H1 (cell line): ENCODE measurements at regions not wholly inside any gene's neighbourhood (a gene's known extent, or its start where the extent isn't known, plus 50 kb on each side); places are given as distances from the start of the nearest gene placed in this dataset.

ENCODE experiments used
- CTCF ChIA-PET: fragments of 300-600 bp; sonication (Branson Sonifier 250); formaldehyde crosslinking; loops from one replicate; lab custom pipeline; 2021; ENCODE audit not compliant: partially characterized antibody; lab: Charles Lee
- POLR2A ChIA-PET: fragments of 300-600 bp; sonication (Branson Sonifier 250); formaldehyde crosslinking; loops from one replicate; lab custom pipeline; 2021; ENCODE audit warnings: inconsistent platforms; ENCODE audit not compliant: partially characterized antibody; lab: Charles Lee
- DNase-seq, 2 experiments: peaks; one replicate each; pipeline versions ENCODE4 v3.0.0 to v3.0.0-alpha.2; 2010 to 2022; ENCODE audit warnings: low spot score in 2 of 2, low read depth in 1 of 2, mixed read lengths in 1 of 2
- FAIRE-seq: peaks from 2 replicates; lab custom pipeline; 2011; peaks lifted over from hg19 to GRCh38; lab: Jason Lieb, UNC
- H2AFZ ChIP-seq: 2 replicates; pipeline ENCODE4 v1.8.1; 2012; ENCODE audit warnings: low read length, inconsistent platforms
- H2AK5ac ChIP-seq: 2 replicates; pipeline ENCODE4 v1.6.1; 2013; ENCODE audit warnings: low read depth, low read length
- H2BK120ac ChIP-seq: replicated peaks from 2 replicates; pipeline ENCODE3; 2013; ENCODE audit warnings: low read depth, low read length, inconsistent platforms
- H2BK12ac ChIP-seq: 2 replicates; pipeline ENCODE4 v1.6.1; 2013; ENCODE audit warnings: low read depth, low read length
- H2BK15ac ChIP-seq: 2 replicates; pipeline ENCODE4 v1.6.1; 2013; ENCODE audit warnings: low read length
- H2BK20ac ChIP-seq: 2 replicates; pipeline ENCODE4 v1.6.1; 2013; ENCODE audit warnings: low read length
- H2BK5ac ChIP-seq: 2 replicates; pipeline ENCODE4 v1.6.1; 2013; ENCODE audit warnings: low read depth, low read length
- H3K14ac ChIP-seq: 2 replicates; pipeline ENCODE4 v1.6.1; 2013; ENCODE audit warnings: inconsistent platforms; ENCODE audit not compliant: insufficient read length
- H3K18ac ChIP-seq: 2 replicates; pipeline ENCODE4 v1.6.1; 2013; ENCODE audit warnings: low read length; ENCODE audit errors: extremely low read depth
- H3K23ac ChIP-seq: 2 replicates; pipeline ENCODE4 v1.6.1; 2013; ENCODE audit warnings: inconsistent platforms; ENCODE audit not compliant: insufficient read length
- H3K23me2 ChIP-seq: 2 replicates; pipeline ENCODE4 v1.6.1; 2013; ENCODE audit warnings: low read depth, low read length
- H3K27ac ChIP-seq: 2 replicates; pipeline ENCODE4 v1.6.1; 2011; ENCODE audit warnings: low read depth, low read length, inconsistent platforms
- H3K27me3 ChIP-seq, 4 experiments: replicated peaks in 1 of 4; 1 replicate in 1 of 4; 2 replicates in 3 of 4; pipeline versions ENCODE4 v1.6.1 to v1.8.1; 2011 to 2013; ENCODE audit warnings: low read length in 3 of 4, mild to moderate bottlenecking in 3 of 4, inconsistent platforms in 2 of 4, mixed read lengths in 2 of 4, moderate library complexity in 1 of 4; ENCODE audit not compliant: control insufficient read depth in 3 of 4, insufficient read depth in 3 of 4; ENCODE audit errors: extremely low read depth in 1 of 4
- H3K36me3 ChIP-seq, 4 experiments: 2 replicates each; pipeline versions ENCODE4 v1.6.1 to v1.8.1; 2011 to 2013; ENCODE audit warnings: mild to moderate bottlenecking in 4 of 4, low read length in 3 of 4, moderate library complexity in 2 of 4, control low read depth in 1 of 4, inconsistent platforms in 1 of 4; ENCODE audit not compliant: insufficient read depth in 4 of 4, control insufficient read depth in 2 of 4
- H3K4ac ChIP-seq: replicated peaks from 2 replicates; pipeline ENCODE3; 2013; ENCODE audit warnings: low read length, low read depth, mixed read lengths, inconsistent platforms; ENCODE audit not compliant: insufficient read length
- H3K4me1 ChIP-seq, 4 experiments: replicated peaks in 1 of 4; 1 replicate in 1 of 4; 2 replicates in 3 of 4; pipeline versions ENCODE4 v1.6.1 to v1.8.1; 2011 to 2013; ENCODE audit warnings: low read length in 3 of 4, inconsistent platforms in 2 of 4, mixed read lengths in 1 of 4; ENCODE audit not compliant: insufficient read depth in 4 of 4, control insufficient read depth in 3 of 4
- H3K4me2 ChIP-seq, 2 experiments: 2 replicates each; pipeline versions ENCODE4 v1.6.1 to v1.8.1; 2011 to 2013; ENCODE audit warnings: low read depth in 2 of 2, low read length in 2 of 2, control low read depth in 1 of 2, inconsistent platforms in 1 of 2, mild to moderate bottlenecking in 1 of 2; ENCODE audit not compliant: insufficient read depth in 1 of 2
- H3K4me3 ChIP-seq, 4 experiments: fragments of 200-600, 300-600 bp in 1 of 4; sonication (generic), shearing (Covaris generic), sonication (Bioruptor Twin) in 1 of 4; 2 replicates each; pipeline versions ENCODE4 v1.5.1 to v1.8.1; 2011 to 2016; ENCODE audit warnings: low read length in 4 of 4, low read depth in 3 of 4, control low read depth in 2 of 4, inconsistent platforms in 2 of 4, mild to moderate bottlenecking in 2 of 4, mixed read lengths in 1 of 4, moderate library complexity in 1 of 4; ENCODE audit not compliant: insufficient read depth in 2 of 4; ENCODE audit errors: extremely low read depth in 1 of 4
- H3K56ac ChIP-seq: replicated peaks from 2 replicates; pipeline ENCODE3; 2013; ENCODE audit warnings: low read depth, mild to moderate bottlenecking, mixed read lengths, low read length, inconsistent platforms; ENCODE audit not compliant: insufficient read length
- H3K79me1 ChIP-seq: 2 replicates; pipeline ENCODE4 v1.6.1; 2013; ENCODE audit warnings: low read depth, low read length, control low read depth
- H3K79me2 ChIP-seq, 2 experiments: 2 replicates each; pipeline versions ENCODE4 v1.6.1 to v1.8.1; 2012 to 2013; ENCODE audit warnings: low read length in 2 of 2, mild to moderate bottlenecking in 2 of 2, inconsistent platforms in 1 of 2; ENCODE audit not compliant: insufficient read depth in 2 of 2, control insufficient read depth in 1 of 2
- H3K9ac ChIP-seq, 4 experiments: replicated peaks in 1 of 4; 1 replicate in 1 of 4; 2 replicates in 3 of 4; pipeline versions ENCODE4 v1.6.1 to v1.8.1; 2011 to 2013; ENCODE audit warnings: low read depth in 3 of 4, low read length in 3 of 4, control low read depth in 2 of 4, mild to moderate bottlenecking in 2 of 4, moderate library complexity in 2 of 4, inconsistent platforms in 1 of 4; ENCODE audit errors: extremely low read depth in 1 of 4
- H3K9me3 ChIP-seq, 2 experiments: 2 replicates each; pipeline versions ENCODE4 v1.6.1 to v1.8.1; 2012 to 2013; ENCODE audit warnings: mild to moderate bottlenecking in 2 of 2, moderate library complexity in 2 of 2, control low read depth in 1 of 2, inconsistent platforms in 1 of 2, low read depth in 1 of 2, low read length in 1 of 2, mixed read lengths in 1 of 2; ENCODE audit not compliant: insufficient read depth in 2 of 2
- H4K20me1 ChIP-seq, 2 experiments: replicated peaks in 1 of 2; 2 replicates each; pipeline versions ENCODE3 to v1.8.1; 2011 to 2013; ENCODE audit warnings: inconsistent platforms in 2 of 2, low read length in 2 of 2, mild to moderate bottlenecking in 1 of 2; ENCODE audit not compliant: insufficient read depth in 2 of 2, control insufficient read depth in 1 of 2
- H4K5ac ChIP-seq: 2 replicates; pipeline ENCODE4 v1.6.1; 2013; ENCODE audit warnings: low read length, low read depth, mixed read lengths, inconsistent platforms; ENCODE audit not compliant: insufficient read length
- H4K8ac ChIP-seq: 2 replicates; pipeline ENCODE4 v1.8.0; 2013; ENCODE audit warnings: mild to moderate bottlenecking, moderate library complexity, low read length, inconsistent platforms; ENCODE audit not compliant: insufficient read depth; ENCODE audit errors: extremely low read depth
- H4K91ac ChIP-seq: replicated peaks from 2 replicates; pipeline ENCODE3; 2013; ENCODE audit warnings: low read length, mixed read lengths, inconsistent platforms; ENCODE audit not compliant: insufficient read length
- CHD7 ChIP-seq: fragments of 300-600 bp; sonication (generic); IDR thresholded peaks from 2 replicates; pipeline ENCODE4 v1.7.1; 2012; ENCODE audit warnings: low read length, moderate library complexity, mild to moderate bottlenecking, inconsistent platforms; ENCODE audit not compliant: insufficient replicate concordance
- WGBS, 2 experiments: shearing (Covaris generic) in 1 of 2; methylation state at CpG; one replicate each; pipeline versions ENCODE4 v1.1.6 to v1.1.7; 2013 to 2015; ENCODE audit warnings: low lambda C conversion rate in 2 of 2, mixed read lengths in 2 of 2, inconsistent platforms in 1 of 2, low coverage in 1 of 2, missing lambda C conversion rate in 1 of 2; ENCODE audit not compliant: insufficient replicate concordance in 2 of 2, insufficient coverage in 1 of 2, insufficient read length in 1 of 2; ENCODE audit errors: extremely low coverage in 1 of 2, missing lambda C conversion rate in 1 of 2; 5-methylcytosine and 5-hydroxymethylcytosine counted together

- Histone ChIP-seq H3K79me1 (no peaks in the 10 kb centered on the region), H3K9me3 (peaks cover 0 to 8% of the 10 kb centered on the region in 2 experiments; a peak in 1 of 4 replicates), H2BK5ac (no peak overlapping the region), H2AFZ (no peak overlapping the region), H3K4me3 (no peak overlapping the region), H3K27me3 (no peaks in the 10 kb centered on the region), H4K91ac (no peak overlapping the region), H4K8ac (no peak overlapping the region), H3K4ac (no peak overlapping the region), H2AK5ac (no peak overlapping the region), H3K4me1 (peaks cover 0 to 5% (median 2%) of the 10 kb centered on the region in 4 experiments; a peak in 3 of 7 replicates), H4K20me1 (no peaks in the 10 kb centered on the region), H3K36me3 (no peaks in the 10 kb centered on the region), H3K23ac (no peak overlapping the region), H3K23me2 (no peaks in the 10 kb centered on the region), H2BK12ac (no peak overlapping the region), H3K9ac (no peak overlapping the region), H3K27ac (no peak overlapping the region), H4K5ac (no peak overlapping the region), H2BK20ac (no peak overlapping the region), H2BK120ac (no peak overlapping the region), H3K14ac (no peak overlapping the region), H3K18ac (no peak overlapping the region), H3K79me2 (no peaks in the 10 kb centered on the region), H3K56ac (no peak overlapping the region), H3K4me2 (no peak overlapping the region), H2BK15ac (no peak overlapping the region)
- POLR2A ChIA-PET: no interaction called here
- CTCF ChIA-PET: no interaction called here
- DNase-seq: no peak
- FAIRE-seq: no peak
- 94% methylated on average over 1 of the region's 1 CpG; no CpG with 5 or more reads in 1 of the 2 experiments for WGBS, 2 experiments
- TF ChIP-seq CHD7: no peak
These were observed 299.7 kb downstream of the NPR3 start for GRCh38 chr5:33010846-33011245.
